GM12874 (cell line): ENCODE measurements at regions not wholly inside any gene's neighbourhood (a gene's known extent, or its start where the extent isn't known, plus 50 kb on each side); places are given as distances from the start of the nearest gene placed in this dataset.

Experiments used
- CTCF ChIP-seq: IDR thresholded peaks from 2 replicates; pipeline ENCODE4 v1.5.1; 2011; ENCODE audit warnings: low read depth, mild to moderate bottlenecking, control low read depth, low read length, moderate library complexity; ENCODE audit not compliant: insufficient read depth

- no peak for TF ChIP-seq CTCF
These were observed 594.2 kb downstream of the MED13L start for GRCh38 chr12:115683240-115683780.

- no peak for TF ChIP-seq CTCF
These were observed 596.5 kb downstream of the MED13L start for GRCh38 chr12:115680967-115681366.

GRCh38 chr12:115672506-115673080 is 604.9 kb downstream of the MED13L start:
- no peak for TF ChIP-seq CTCF

GRCh38 chr12:115672086-115672485 is 605.4 kb downstream of the MED13L start:
- no peak for TF ChIP-seq CTCF

GRCh38 chr12:115670869-115671268 is 606.6 kb downstream of the MED13L start:
- TF ChIP-seq CTCF: no peak

GRCh38 chr12:115667116-115667515 is 610.4 kb downstream of the MED13L start:
- TF ChIP-seq CTCF: no peak

GRCh38 chr12:115666168-115666567 is 611.3 kb downstream of the MED13L start:
- no peak for TF ChIP-seq CTCF
